H1 (cell line): ENCODE measurements at regions not wholly inside any gene's neighbourhood (a gene's known extent, or its start where the extent isn't known, plus 50 kb on each side); places are given as distances from the start of the nearest gene placed in this dataset.

Source experiments
- CTCF ChIA-PET: fragments of 300-600 bp; sonication (Branson Sonifier 250); formaldehyde crosslinking; loops from one replicate; lab custom pipeline; 2021; ENCODE audit not compliant: partially characterized antibody; lab: Charles Lee
- POLR2A ChIA-PET: fragments of 300-600 bp; sonication (Branson Sonifier 250); formaldehyde crosslinking; loops from one replicate; lab custom pipeline; 2021; ENCODE audit warnings: inconsistent platforms; ENCODE audit not compliant: partially characterized antibody; lab: Charles Lee
- DNase-seq, 2 experiments: peaks; one replicate each; pipeline versions ENCODE4 v3.0.0 to v3.0.0-alpha.2; 2010 to 2022; ENCODE audit warnings: low spot score in 2 of 2, low read depth in 1 of 2, mixed read lengths in 1 of 2
- FAIRE-seq: peaks from 2 replicates; lab custom pipeline; 2011; peaks lifted over from hg19 to GRCh38; lab: Jason Lieb, UNC
- H2AFZ ChIP-seq: 2 replicates; pipeline ENCODE4 v1.8.1; 2012; ENCODE audit warnings: low read length, inconsistent platforms
- H2AK5ac ChIP-seq: 2 replicates; pipeline ENCODE4 v1.6.1; 2013; ENCODE audit warnings: low read depth, low read length
- H2BK120ac ChIP-seq: replicated peaks from 2 replicates; pipeline ENCODE3; 2013; ENCODE audit warnings: low read depth, low read length, inconsistent platforms
- H2BK12ac ChIP-seq: 2 replicates; pipeline ENCODE4 v1.6.1; 2013; ENCODE audit warnings: low read depth, low read length
- H2BK15ac ChIP-seq: 2 replicates; pipeline ENCODE4 v1.6.1; 2013; ENCODE audit warnings: low read length
- H2BK20ac ChIP-seq: 2 replicates; pipeline ENCODE4 v1.6.1; 2013; ENCODE audit warnings: low read length
- H2BK5ac ChIP-seq: 2 replicates; pipeline ENCODE4 v1.6.1; 2013; ENCODE audit warnings: low read depth, low read length
- H3K14ac ChIP-seq: 2 replicates; pipeline ENCODE4 v1.6.1; 2013; ENCODE audit warnings: inconsistent platforms; ENCODE audit not compliant: insufficient read length
- H3K18ac ChIP-seq: 2 replicates; pipeline ENCODE4 v1.6.1; 2013; ENCODE audit warnings: low read length; ENCODE audit errors: extremely low read depth
- H3K23ac ChIP-seq: 2 replicates; pipeline ENCODE4 v1.6.1; 2013; ENCODE audit warnings: inconsistent platforms; ENCODE audit not compliant: insufficient read length
- H3K23me2 ChIP-seq: 2 replicates; pipeline ENCODE4 v1.6.1; 2013; ENCODE audit warnings: low read depth, low read length
- H3K27ac ChIP-seq: 2 replicates; pipeline ENCODE4 v1.6.1; 2011; ENCODE audit warnings: low read depth, low read length, inconsistent platforms
- H3K27me3 ChIP-seq, 4 experiments: replicated peaks in 1 of 4; 1 replicate in 1 of 4; 2 replicates in 3 of 4; pipeline versions ENCODE4 v1.6.1 to v1.8.1; 2011 to 2013; ENCODE audit warnings: low read length in 3 of 4, mild to moderate bottlenecking in 3 of 4, inconsistent platforms in 2 of 4, mixed read lengths in 2 of 4, moderate library complexity in 1 of 4; ENCODE audit not compliant: control insufficient read depth in 3 of 4, insufficient read depth in 3 of 4; ENCODE audit errors: extremely low read depth in 1 of 4
- H3K36me3 ChIP-seq, 4 experiments: 2 replicates each; pipeline versions ENCODE4 v1.6.1 to v1.8.1; 2011 to 2013; ENCODE audit warnings: mild to moderate bottlenecking in 4 of 4, low read length in 3 of 4, moderate library complexity in 2 of 4, control low read depth in 1 of 4, inconsistent platforms in 1 of 4; ENCODE audit not compliant: insufficient read depth in 4 of 4, control insufficient read depth in 2 of 4
- H3K4ac ChIP-seq: replicated peaks from 2 replicates; pipeline ENCODE3; 2013; ENCODE audit warnings: low read length, low read depth, mixed read lengths, inconsistent platforms; ENCODE audit not compliant: insufficient read length
- H3K4me1 ChIP-seq, 4 experiments: replicated peaks in 1 of 4; 1 replicate in 1 of 4; 2 replicates in 3 of 4; pipeline versions ENCODE4 v1.6.1 to v1.8.1; 2011 to 2013; ENCODE audit warnings: low read length in 3 of 4, inconsistent platforms in 2 of 4, mixed read lengths in 1 of 4; ENCODE audit not compliant: insufficient read depth in 4 of 4, control insufficient read depth in 3 of 4
- H3K4me2 ChIP-seq, 2 experiments: 2 replicates each; pipeline versions ENCODE4 v1.6.1 to v1.8.1; 2011 to 2013; ENCODE audit warnings: low read depth in 2 of 2, low read length in 2 of 2, control low read depth in 1 of 2, inconsistent platforms in 1 of 2, mild to moderate bottlenecking in 1 of 2; ENCODE audit not compliant: insufficient read depth in 1 of 2
- H3K4me3 ChIP-seq, 4 experiments: fragments of 200-600, 300-600 bp in 1 of 4; sonication (generic), shearing (Covaris generic), sonication (Bioruptor Twin) in 1 of 4; 2 replicates each; pipeline versions ENCODE4 v1.5.1 to v1.8.1; 2011 to 2016; ENCODE audit warnings: low read length in 4 of 4, low read depth in 3 of 4, control low read depth in 2 of 4, inconsistent platforms in 2 of 4, mild to moderate bottlenecking in 2 of 4, mixed read lengths in 1 of 4, moderate library complexity in 1 of 4; ENCODE audit not compliant: insufficient read depth in 2 of 4; ENCODE audit errors: extremely low read depth in 1 of 4
- H3K56ac ChIP-seq: replicated peaks from 2 replicates; pipeline ENCODE3; 2013; ENCODE audit warnings: low read depth, mild to moderate bottlenecking, mixed read lengths, low read length, inconsistent platforms; ENCODE audit not compliant: insufficient read length
- H3K79me1 ChIP-seq: 2 replicates; pipeline ENCODE4 v1.6.1; 2013; ENCODE audit warnings: low read depth, low read length, control low read depth
- H3K79me2 ChIP-seq, 2 experiments: 2 replicates each; pipeline versions ENCODE4 v1.6.1 to v1.8.1; 2012 to 2013; ENCODE audit warnings: low read length in 2 of 2, mild to moderate bottlenecking in 2 of 2, inconsistent platforms in 1 of 2; ENCODE audit not compliant: insufficient read depth in 2 of 2, control insufficient read depth in 1 of 2
- H3K9ac ChIP-seq, 4 experiments: replicated peaks in 1 of 4; 1 replicate in 1 of 4; 2 replicates in 3 of 4; pipeline versions ENCODE4 v1.6.1 to v1.8.1; 2011 to 2013; ENCODE audit warnings: low read depth in 3 of 4, low read length in 3 of 4, control low read depth in 2 of 4, mild to moderate bottlenecking in 2 of 4, moderate library complexity in 2 of 4, inconsistent platforms in 1 of 4; ENCODE audit errors: extremely low read depth in 1 of 4
- H3K9me3 ChIP-seq, 2 experiments: 2 replicates each; pipeline versions ENCODE4 v1.6.1 to v1.8.1; 2012 to 2013; ENCODE audit warnings: mild to moderate bottlenecking in 2 of 2, moderate library complexity in 2 of 2, control low read depth in 1 of 2, inconsistent platforms in 1 of 2, low read depth in 1 of 2, low read length in 1 of 2, mixed read lengths in 1 of 2; ENCODE audit not compliant: insufficient read depth in 2 of 2
- H4K20me1 ChIP-seq, 2 experiments: replicated peaks in 1 of 2; 2 replicates each; pipeline versions ENCODE3 to v1.8.1; 2011 to 2013; ENCODE audit warnings: inconsistent platforms in 2 of 2, low read length in 2 of 2, mild to moderate bottlenecking in 1 of 2; ENCODE audit not compliant: insufficient read depth in 2 of 2, control insufficient read depth in 1 of 2
- H4K5ac ChIP-seq: 2 replicates; pipeline ENCODE4 v1.6.1; 2013; ENCODE audit warnings: low read length, low read depth, mixed read lengths, inconsistent platforms; ENCODE audit not compliant: insufficient read length
- H4K8ac ChIP-seq: 2 replicates; pipeline ENCODE4 v1.8.0; 2013; ENCODE audit warnings: mild to moderate bottlenecking, moderate library complexity, low read length, inconsistent platforms; ENCODE audit not compliant: insufficient read depth; ENCODE audit errors: extremely low read depth
- H4K91ac ChIP-seq: replicated peaks from 2 replicates; pipeline ENCODE3; 2013; ENCODE audit warnings: low read length, mixed read lengths, inconsistent platforms; ENCODE audit not compliant: insufficient read length
- CEBPB ChIP-seq: IDR thresholded peaks from 2 replicates; pipeline ENCODE4 v1.6.1; 2012; ENCODE audit warnings: low read depth, low read length
- GABPA ChIP-seq: IDR thresholded peaks from 2 replicates; pipeline ENCODE4 v1.6.1; 2011; ENCODE audit warnings: mild to moderate bottlenecking, low read length, moderate library complexity, borderline replicate concordance; ENCODE audit not compliant: insufficient read depth
- POLR2A ChIP-seq, 2 experiments: IDR thresholded peaks; 1 replicate in 1 of 2; 2 replicates in 1 of 2; pipeline ENCODE4 v1.6.1; 2011; ENCODE audit warnings: low read depth in 2 of 2, low read length in 2 of 2, mild to moderate bottlenecking in 2 of 2; ENCODE audit errors: control extremely low read depth in 1 of 2
- RFX5 ChIP-seq: IDR thresholded peaks from 2 replicates; pipeline ENCODE4 v1.6.1; 2011; ENCODE audit warnings: low read depth, low read length, improper control_type of control experiment, borderline replicate concordance

DNA sequence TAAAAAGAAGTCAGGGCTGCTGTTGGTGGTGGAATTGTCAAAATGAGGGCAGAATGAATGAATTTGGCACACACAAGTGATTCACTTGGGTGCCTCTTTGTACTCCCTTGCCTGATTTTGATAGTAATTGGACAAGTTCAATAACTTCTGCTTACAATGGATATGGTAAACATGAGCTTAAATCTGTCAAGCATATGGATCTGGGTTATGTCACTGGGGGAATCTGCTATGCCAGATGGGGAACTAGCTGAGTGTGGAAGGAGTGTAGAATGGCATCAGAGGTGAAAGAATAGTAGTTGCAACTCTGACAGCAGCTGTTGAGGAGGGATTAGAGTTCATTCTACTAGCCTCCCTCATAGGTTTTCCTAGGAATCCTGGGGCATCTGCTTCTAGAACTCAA is 724.2 kb upstream of the CDH8 start:
- H3K79me2 ChIP-seq: no peaks in the 10 kb centered on the region
- no peak overlapping the region for H3K4me2 ChIP-seq
- H3K27me3 ChIP-seq: no peaks in the 10 kb centered on the region
- no peak overlapping the region for H3K4ac ChIP-seq
- no peak overlapping the region for H2BK5ac ChIP-seq
- no peaks in the 10 kb centered on the region for H3K9me3 ChIP-seq
- H3K56ac ChIP-seq: no peak overlapping the region
- H2BK15ac ChIP-seq: no peak overlapping the region
- no peak overlapping the region for H3K27ac ChIP-seq
- ChIA-PET POLR2A (no interaction called here), CTCF (no interaction called here)
- H3K18ac ChIP-seq: no peak overlapping the region
- H4K8ac ChIP-seq: no peak overlapping the region
- H4K5ac ChIP-seq: no peak overlapping the region
- no peaks in the 10 kb centered on the region for H3K4me1 ChIP-seq
- H3K79me1 ChIP-seq: no peaks in the 10 kb centered on the region
- H3K9ac ChIP-seq: no peak overlapping the region
- DNase-seq: no peak
- TF ChIP-seq RFX5 (no peak), GABPA (no peak), CEBPB (no peak), POLR2A (IDR thresholded peaks at IDR 0.05; ENCODE audit: control extremely low read depth in 1 of 2, low read depth in 2 of 2, low read length in 2 of 2) (no peak)
- H4K91ac ChIP-seq: no peak overlapping the region
- no peak overlapping the region for H2AFZ ChIP-seq
- no peak for FAIRE-seq
- no peak overlapping the region for H3K14ac ChIP-seq
- no peak overlapping the region for H2BK120ac ChIP-seq
- no peak overlapping the region for H3K4me3 ChIP-seq
- H3K23me2 ChIP-seq: no peaks in the 10 kb centered on the region
- no peaks in the 10 kb centered on the region for H4K20me1 ChIP-seq
- H2AK5ac ChIP-seq: no peak overlapping the region
- H3K36me3 ChIP-seq: no peaks in the 10 kb centered on the region
- no peak overlapping the region for H3K23ac ChIP-seq
- H2BK12ac ChIP-seq: no peak overlapping the region
- H2BK20ac ChIP-seq: no peak overlapping the region
